T-helper 1 cell treated with Interleukin-12 subunit alpha and Interleukin-12 subunit beta and Interleukin-4 antibody, amounts not matched to agents 30 ng/mL and 1 ng/mL, for 36 hours (primary cell): ENCODE measurements at regions not wholly inside any gene's neighbourhood (a gene's known extent, or its start where the extent isn't known, plus 50 kb on each side); places are given as distances from the start of the nearest gene placed in this dataset.

ENCODE experiments used
- intact Hi-C: fragments of 100-400 bp; cut with micrococcal nuclease; formaldehyde crosslinking; loops from one replicate; pipeline ENCODE4 v1.15.1; 2024

DNA sequence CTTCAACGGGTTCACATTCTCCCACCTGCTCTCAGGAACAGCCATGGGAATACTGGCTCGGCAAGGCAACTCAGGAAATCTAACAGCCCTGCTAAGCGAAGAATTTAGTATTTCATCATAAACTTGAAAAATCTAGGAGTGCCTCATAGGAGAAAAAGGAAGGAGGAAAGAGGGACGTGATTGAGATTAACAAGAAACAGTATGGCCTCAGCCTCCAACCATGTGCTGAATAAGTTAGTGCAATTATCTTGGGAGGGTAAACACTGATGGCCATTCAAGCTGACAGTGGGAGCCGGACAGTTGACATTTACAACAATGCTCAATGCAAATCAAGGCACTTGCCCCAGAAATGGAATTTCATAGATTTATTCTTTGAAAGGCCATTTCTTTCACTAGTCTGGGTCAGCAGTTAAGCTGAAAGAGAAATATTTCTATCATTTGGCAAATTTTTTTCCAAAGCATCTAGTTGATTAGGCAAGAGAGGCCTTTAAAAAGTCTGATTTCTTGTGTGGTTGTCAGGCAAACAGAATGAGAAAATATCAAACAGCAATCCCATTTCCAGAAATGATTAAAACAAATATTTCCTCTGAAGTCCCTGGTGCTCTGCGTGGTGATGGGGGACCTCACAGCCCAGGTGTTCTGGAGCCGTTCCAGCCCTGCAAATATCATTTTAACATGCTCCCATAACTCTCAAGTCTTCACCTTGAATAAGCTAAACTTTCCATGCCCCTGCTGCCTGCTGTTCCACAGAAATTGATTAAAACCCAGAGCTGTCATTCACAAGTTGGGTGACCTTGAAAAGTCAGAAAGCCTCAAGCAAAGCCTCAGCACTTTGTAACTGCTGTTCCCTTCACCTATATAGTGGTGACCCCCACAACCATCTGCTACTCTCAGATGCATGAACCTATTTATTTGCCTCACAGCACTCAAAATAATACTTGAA is 121.6 kb downstream of the PHLDA1 start:
- intact Hi-C loops: no loop called here

GRCh38 chr12:75908961-75909605 is 122.5 kb downstream of the PHLDA1 start:
- intact Hi-C loops: no loop called here

- intact Hi-C loops: no loop called here
Observed at GRCh38 chr12:75905922-75906321, 125.7 kb downstream of the PHLDA1 start.

DNA sequence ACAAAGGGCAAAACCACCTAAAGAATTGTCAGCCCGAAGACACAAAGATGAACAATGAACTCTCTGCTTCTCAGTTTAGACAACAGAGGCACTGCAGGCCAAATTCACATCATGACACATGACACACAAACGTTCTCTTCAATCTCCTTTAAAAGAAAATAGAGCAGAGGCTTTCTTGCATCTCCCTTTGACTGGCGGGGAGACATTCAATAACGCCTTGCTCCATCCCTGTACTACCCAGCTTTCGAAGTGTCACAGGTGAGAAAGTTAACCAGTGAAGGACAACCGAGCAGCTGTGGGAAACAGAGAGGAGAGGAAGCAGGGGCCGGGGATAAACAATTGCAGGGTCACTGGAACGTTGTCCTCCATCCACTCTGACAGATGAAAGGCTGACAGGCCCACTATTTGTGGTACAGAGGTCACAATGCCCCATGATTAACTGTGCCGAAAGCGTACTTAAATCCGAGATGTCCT is 130.8 kb downstream of the PHLDA1 start:
- intact Hi-C loops: no loop called here

DNA sequence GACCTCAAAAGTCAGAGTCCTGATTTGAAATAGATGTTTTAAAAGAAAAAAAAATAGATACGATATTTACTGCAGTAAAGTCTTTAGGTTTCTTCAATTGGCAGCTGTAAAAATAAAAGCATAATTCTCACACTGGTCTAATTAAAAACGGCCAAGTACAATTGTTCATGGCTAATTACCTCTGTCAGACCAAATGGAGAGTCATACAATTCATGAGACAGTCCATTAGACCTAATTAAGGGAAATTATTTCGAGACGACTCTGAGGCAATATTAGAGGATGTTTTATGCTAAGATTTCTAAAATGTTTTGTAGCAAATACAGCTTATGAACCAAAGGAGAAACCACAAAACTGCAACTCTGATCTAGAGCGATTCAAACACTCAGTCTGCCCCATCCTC is 131.3 kb downstream of the PHLDA1 start:
- intact Hi-C loops: no loop called here

DNA sequence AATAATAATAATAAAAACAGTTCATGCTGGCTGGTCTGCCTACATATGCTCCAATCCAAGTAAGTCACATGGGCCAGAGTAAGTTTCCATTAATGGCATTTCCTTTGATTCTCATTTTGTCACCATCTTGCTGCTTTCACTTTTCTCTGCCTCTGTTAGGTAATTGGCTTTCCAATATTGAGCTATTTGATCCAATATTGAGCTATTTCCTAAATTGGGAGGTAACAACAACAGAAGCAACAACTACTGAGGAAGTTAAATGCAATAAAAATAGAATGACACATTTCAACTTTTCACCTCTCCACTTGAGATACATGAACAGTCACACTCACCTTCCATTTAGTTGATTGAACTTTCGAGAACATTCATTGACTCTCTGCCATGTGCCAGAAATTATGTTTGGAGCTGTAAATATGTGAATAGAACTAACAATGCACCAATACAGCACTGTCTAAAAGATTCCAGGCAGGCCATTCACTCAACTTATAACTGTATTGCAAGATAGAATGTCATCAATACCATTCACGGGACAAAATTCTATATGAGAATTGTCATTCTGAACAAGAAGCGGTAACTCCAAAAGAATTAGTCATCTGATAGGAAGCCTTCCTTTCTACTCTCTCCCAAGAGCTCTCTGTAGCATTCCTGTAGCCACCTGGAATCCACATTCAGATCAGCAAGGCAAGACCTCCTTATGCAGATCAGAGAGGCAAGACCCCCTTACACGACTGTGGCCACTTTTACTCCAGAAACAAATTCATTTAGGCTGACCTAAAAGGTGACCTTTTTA is 136.4 kb downstream of the PHLDA1 start:
- intact Hi-C loops: no loop called here

- intact Hi-C loops: no loop called here
Observed at GRCh38 chr12:75893765-75894164, 137.8 kb downstream of the PHLDA1 start.

GRCh38 chr12:75892731-75893408 is 138.7 kb downstream of the PHLDA1 start:
- intact Hi-C loops: no loop called here

- intact Hi-C loops: no loop called here
Observed at GRCh38 chr12:75891072-75891471, 140.5 kb downstream of the PHLDA1 start.

DNA sequence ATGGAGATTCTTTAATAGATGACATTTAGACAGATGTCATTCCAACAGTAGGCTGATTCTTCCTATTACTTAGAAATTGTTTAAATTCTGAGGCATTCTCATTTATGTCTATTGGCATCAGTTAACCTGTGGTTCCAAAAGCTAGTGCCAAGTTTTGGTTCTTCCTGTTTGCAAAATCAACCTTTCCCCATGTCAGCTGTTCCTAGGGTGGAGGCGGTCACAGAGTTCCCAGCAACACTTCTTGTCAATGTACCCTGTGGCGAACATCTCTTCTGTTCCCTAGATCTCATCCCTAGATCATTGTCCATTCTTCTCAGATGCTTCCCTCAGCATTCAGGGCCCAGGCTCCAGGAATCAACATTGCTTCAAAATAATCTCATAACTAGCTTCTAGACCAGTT is 140.9 kb downstream of the PHLDA1 start:
- intact Hi-C loops: no loop called here

DNA sequence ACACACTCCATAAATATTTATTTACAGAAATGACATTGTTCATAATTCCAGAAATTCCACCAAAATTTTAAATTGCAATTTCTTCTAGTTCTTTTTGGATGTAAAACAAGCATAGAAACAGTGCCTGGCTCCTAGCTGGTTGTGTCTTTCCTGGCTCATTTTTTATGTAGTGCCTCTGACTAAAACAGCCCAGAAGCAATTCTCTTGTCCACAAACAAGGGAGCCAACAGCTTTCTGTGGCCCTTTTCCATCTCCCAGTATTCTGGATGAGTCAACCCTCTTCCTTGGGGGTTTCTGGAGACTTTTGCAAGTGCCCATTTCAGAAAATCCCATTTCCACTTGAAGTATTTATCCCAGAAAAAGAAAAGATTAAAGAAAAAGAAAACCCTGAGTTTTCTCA is 141.4 kb downstream of the PHLDA1 start:
- intact Hi-C loops: no loop called here

DNA sequence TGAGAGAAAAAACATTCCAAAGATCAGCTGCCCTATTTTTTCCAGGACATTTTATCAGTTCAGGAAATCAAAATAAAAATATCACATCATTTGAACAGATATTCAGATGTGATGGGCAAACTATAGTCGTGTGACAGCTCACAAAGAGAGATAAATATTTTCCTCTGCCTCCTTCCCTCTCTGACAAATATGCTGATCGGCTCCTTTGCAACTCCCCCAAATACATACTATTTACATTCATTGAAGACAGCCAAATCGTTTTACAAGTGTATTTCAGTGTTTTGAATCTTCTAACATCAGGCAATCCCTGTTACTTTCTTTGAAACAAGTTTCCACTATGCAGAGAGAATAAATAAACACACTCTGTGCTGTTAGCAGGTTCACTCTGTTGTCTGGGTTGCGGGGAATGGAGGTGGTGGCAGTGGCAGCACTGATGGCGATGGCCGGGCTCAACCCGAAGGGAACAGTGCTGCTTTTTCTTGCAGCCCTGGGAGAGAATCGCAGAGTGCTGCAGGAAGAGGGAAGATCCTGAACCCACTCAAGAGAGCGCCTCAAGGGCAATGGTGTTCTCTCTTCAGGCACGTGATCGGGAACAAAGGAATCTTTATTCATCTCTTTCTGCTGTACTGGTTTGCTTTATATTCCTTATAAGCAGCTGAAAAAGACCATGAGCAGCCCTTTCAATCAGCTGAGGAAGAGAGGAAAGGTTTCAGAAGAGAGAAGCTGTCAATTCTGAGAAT is 142.5 kb downstream of the PHLDA1 start:
- intact Hi-C loops: no loop called here

- intact Hi-C loops: no loop called here
Observed at GRCh38 chr12:75888399-75888798, 143.2 kb downstream of the PHLDA1 start.

DNA sequence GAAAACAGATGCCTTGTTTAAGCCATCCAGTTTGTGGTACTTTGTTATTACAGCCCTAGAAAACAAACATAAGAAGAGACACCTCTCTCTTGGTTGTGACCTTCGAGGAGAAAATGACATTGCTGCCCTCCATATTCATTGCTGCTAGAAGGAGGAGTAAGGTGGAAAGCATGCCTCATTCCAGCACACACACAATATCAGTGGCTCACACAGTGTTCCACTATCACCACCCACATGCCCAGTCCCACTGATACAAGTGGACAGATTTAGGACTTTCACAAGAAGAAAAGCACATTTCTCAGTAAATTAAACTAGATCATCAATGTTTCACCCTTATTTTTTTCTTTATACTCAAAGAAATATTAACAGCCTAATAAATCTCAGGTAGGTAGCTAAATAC is 143.6 kb downstream of the PHLDA1 start:
- intact Hi-C loops: no loop called here

- intact Hi-C loops: no loop called here
Observed at GRCh38 chr12:75884465-75884985, 147.1 kb downstream of the PHLDA1 start.

DNA sequence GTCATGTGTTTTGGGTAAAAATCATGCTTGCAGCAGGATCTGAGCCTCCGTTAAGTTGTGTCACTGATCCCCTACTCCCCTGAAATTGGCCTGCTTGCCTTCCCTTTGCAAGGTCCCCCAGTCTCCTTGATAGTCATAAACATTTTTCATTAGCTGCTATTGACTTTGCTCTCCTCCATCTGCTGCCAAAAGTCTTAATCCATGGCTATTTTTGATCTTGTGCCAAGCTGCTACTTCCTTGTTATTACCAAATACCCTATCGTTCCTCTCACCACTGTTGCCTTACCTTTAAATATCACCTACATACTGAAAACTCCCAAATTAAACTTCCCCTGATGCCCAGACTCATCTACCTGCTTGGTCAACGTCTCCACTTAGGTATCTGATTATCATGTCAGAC is 148.3 kb downstream of the PHLDA1 start:
- intact Hi-C loops: no loop called here

- intact Hi-C loops: no loop called here
Observed at GRCh38 chr12:75882421-75882820, 149.2 kb downstream of the PHLDA1 start.

GRCh38 chr12:75881920-75882319 is 149.7 kb downstream of the PHLDA1 start:
- intact Hi-C loops: no loop called here

DNA sequence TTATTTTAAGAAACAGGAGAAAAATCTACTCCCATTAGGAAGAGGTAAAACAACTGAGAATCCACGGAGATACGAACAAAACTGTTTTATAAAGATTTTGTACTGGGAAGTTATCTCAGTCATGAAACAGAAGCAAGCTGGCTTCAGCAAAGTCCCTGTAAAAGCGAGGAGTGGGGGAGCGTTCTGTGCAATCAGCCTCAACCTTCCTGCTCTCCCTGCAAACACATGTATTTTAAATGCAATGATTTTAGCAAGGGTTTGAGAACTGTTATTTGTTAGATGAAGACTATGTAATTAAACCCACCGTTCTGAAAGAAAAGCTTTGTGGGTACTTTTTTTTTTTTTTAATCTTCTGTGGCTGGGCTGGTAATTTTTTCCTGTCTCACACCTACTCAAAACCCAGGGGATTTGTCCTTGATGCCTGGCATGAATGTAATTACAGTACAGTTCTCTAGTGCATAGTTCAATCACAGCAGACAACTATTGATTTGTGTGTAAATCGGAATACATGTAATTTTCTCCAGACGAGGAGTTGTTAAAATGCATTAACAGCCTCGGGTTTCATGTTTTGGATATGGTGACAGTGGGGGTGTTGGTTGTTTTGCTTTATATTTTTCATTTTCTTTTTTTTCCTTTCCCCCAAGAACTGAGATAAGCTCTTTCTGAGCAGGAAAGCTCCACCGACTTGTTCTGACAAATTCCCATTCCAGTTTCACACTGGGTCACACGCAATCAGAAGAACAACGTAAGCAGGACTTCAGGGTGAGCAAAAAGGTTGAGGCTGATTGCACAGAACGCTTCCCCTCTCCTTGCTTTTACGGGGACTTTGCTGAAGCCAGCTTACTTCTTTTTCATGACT is 153.6 kb downstream of the PHLDA1 start:
- intact Hi-C loops: no loop called here
